GM21825 (cell line): ENCODE measurements at regions not wholly inside any gene's neighbourhood (a gene's known extent, or its start where the extent isn't known, plus 50 kb on each side); places are given as distances from the start of the nearest gene placed in this dataset.

ENCODE experiments used
- ATAC-seq: cut with Tn5 transposase; IDR thresholded peaks from one replicate; pipeline ENCODE4 v1.9.1; 2021; ENCODE audit warnings: mild to moderate bottlenecking, moderate library complexity; ENCODE audit not compliant: unreplicated experiment

- no peak for ATAC-seq
These were observed 75.3 kb upstream of the RIPOR2 start for GRCh38 chr6:25010902-25011625.

- no peak for ATAC-seq
These were observed 76.9 kb upstream of the RIPOR2 start for GRCh38 chr6:25012657-25013056.

- ATAC-seq, result peak; percentile 55
These were observed 77.5 kb upstream of the RIPOR2 start for GRCh38 chr6:25013246-25013645.

GRCh38 chr6:25014369-25014768 lies 78.6 kb upstream of the RIPOR2 start:
- no peak for ATAC-seq

- no peak for ATAC-seq
These were observed 79.2 kb upstream of the RIPOR2 start for GRCh38 chr6:25014791-25015560.

GRCh38 chr6:25016014-25016720 lies 80.4 kb upstream of the RIPOR2 start:
- no peak for ATAC-seq

- no peak for ATAC-seq
These were observed 81.7 kb upstream of the RIPOR2 start for GRCh38 chr6:25017486-25017885.

- peak; percentile 56 for ATAC-seq
These were observed 82.3 kb upstream of the RIPOR2 start for GRCh38 chr6:25017932-25018567.

- no peak for ATAC-seq
These were observed 82.8 kb upstream of the RIPOR2 start for GRCh38 chr6:25018568-25018954.

GRCh38 chr6:25022140-25022553 lies 86.4 kb upstream of the RIPOR2 start:
- no peak for ATAC-seq

- ATAC-seq, result no peak
These were observed 88.0 kb upstream of the RIPOR2 start for GRCh38 chr6:25023781-25024180.

GRCh38 chr6:25024821-25025220 lies 89.1 kb upstream of the RIPOR2 start:
- ATAC-seq, result no peak

- ATAC-seq, result no peak
These were observed 89.6 kb upstream of the RIPOR2 start for GRCh38 chr6:25025248-25025918.

- no peak for ATAC-seq
These were observed 90.2 kb upstream of the RIPOR2 start for GRCh38 chr6:25025919-25026301.

- no peak for ATAC-seq
These were observed 91.0 kb upstream of the RIPOR2 start for GRCh38 chr6:25026723-25027122.

- ATAC-seq, result peak; percentile 97
These were observed 91.6 kb upstream of the RIPOR2 start for GRCh38 chr6:25027221-25027916.

GRCh38 chr6:25028328-25028727 lies 92.6 kb upstream of the RIPOR2 start:
- no peak for ATAC-seq

GRCh38 chr6:25032934-25033333 lies 97.2 kb upstream of the RIPOR2 start:
- ATAC-seq, result no peak

GRCh38 chr6:25034431-25034921 lies 98.7 kb upstream of the RIPOR2 start:
- ATAC-seq, result no peak

GRCh38 chr6:25035174-25035511 lies 99.4 kb upstream of the RIPOR2 start:
- ATAC-seq, result no peak
